ENCODE measurements at regions not wholly inside any gene's neighbourhood (a gene's known extent, or its start where the extent isn't known, plus 50 kb on each side); places are given as distances from the start of the nearest gene placed in this dataset.

- Histone ChIP-seq H3K4me3 (ENCODE audit: low read depth in 1 of 2, low read length in 2 of 2) (no peak overlapping the region), H3K9me3 (ENCODE audit: control insufficient read depth in 1 of 2, low read length in 2 of 2) (peaks cover 0 to 18% of the 10 kb centered on the region in 2 donors), H3K27ac (ENCODE audit: low read length) (no peak overlapping the region), H3K4me1 (ENCODE audit: control insufficient read depth in 1 of 2, insufficient read depth in 2 of 2, low read length in 2 of 2) (no peaks in the 10 kb centered on the region), H3K27me3 (ENCODE audit: low read depth, low read length) (no peaks in the 10 kb centered on the region), H3K36me3 (ENCODE audit: control insufficient read depth in 1 of 2, insufficient read depth in 2 of 2, low read length in 2 of 2) (no peaks in the 10 kb centered on the region)
Observed at GRCh38 chr9:117907420-117907819, 203.2 kb downstream of the TLR4 start.

GRCh38 chr9:117916291-117916690 lies 212.1 kb downstream of the TLR4 start:
- Histone ChIP-seq H3K4me1 (ENCODE audit: control insufficient read depth in 1 of 2, insufficient read depth in 2 of 2, low read length in 2 of 2) (no peaks in the 10 kb centered on the region), H3K4me3 (ENCODE audit: low read depth in 1 of 2, low read length in 2 of 2) (no peak overlapping the region), H3K27ac (ENCODE audit: low read length) (no peak overlapping the region), H3K27me3 (ENCODE audit: low read depth, low read length) (no peaks in the 10 kb centered on the region), H3K36me3 (ENCODE audit: control insufficient read depth in 1 of 2, insufficient read depth in 2 of 2, low read length in 2 of 2) (no peaks in the 10 kb centered on the region), H3K9me3 (ENCODE audit: control insufficient read depth in 1 of 2, low read length in 2 of 2) (peaks cover 0 to 8% of the 10 kb centered on the region in 2 donors)

- no peak overlapping the region for H3K4me3 ChIP-seq (ENCODE audit: low read depth in 1 of 2, low read length in 2 of 2)
- no peaks in the 10 kb centered on the region for H3K27me3 ChIP-seq (ENCODE audit: low read depth, low read length)
- no peak overlapping the region for H3K27ac ChIP-seq (ENCODE audit: low read length)
- no peaks in the 10 kb centered on the region for H3K36me3 ChIP-seq (ENCODE audit: control insufficient read depth in 1 of 2, insufficient read depth in 2 of 2, low read length in 2 of 2)
- no peaks in the 10 kb centered on the region for H3K9me3 ChIP-seq (ENCODE audit: control insufficient read depth in 1 of 2, low read length in 2 of 2)
- no peaks in the 10 kb centered on the region for H3K4me1 ChIP-seq (ENCODE audit: control insufficient read depth in 1 of 2, insufficient read depth in 2 of 2, low read length in 2 of 2)
Observed at GRCh38 chr9:117917873-117918272, 213.7 kb downstream of the TLR4 start.

- no peaks in the 10 kb centered on the region for H3K36me3 ChIP-seq (ENCODE audit: control insufficient read depth in 1 of 2, insufficient read depth in 2 of 2, low read length in 2 of 2)
- H3K27ac ChIP-seq (ENCODE audit: low read length) = no peak overlapping the region
- H3K27me3 ChIP-seq (ENCODE audit: low read depth, low read length) = no peaks in the 10 kb centered on the region
- no peaks in the 10 kb centered on the region for H3K9me3 ChIP-seq (ENCODE audit: control insufficient read depth in 1 of 2, low read length in 2 of 2)
- H3K4me3 ChIP-seq (ENCODE audit: low read depth in 1 of 2, low read length in 2 of 2) = no peak overlapping the region
- no peaks in the 10 kb centered on the region for H3K4me1 ChIP-seq (ENCODE audit: control insufficient read depth in 1 of 2, insufficient read depth in 2 of 2, low read length in 2 of 2)
Observed at GRCh38 chr9:117919538-117919937, 215.3 kb downstream of the TLR4 start.

- no peaks in the 10 kb centered on the region for H3K4me1 ChIP-seq (ENCODE audit: control insufficient read depth in 1 of 2, insufficient read depth in 2 of 2, low read length in 2 of 2)
- H3K4me3 ChIP-seq (ENCODE audit: low read depth in 1 of 2, low read length in 2 of 2) = no peak overlapping the region
- H3K36me3 ChIP-seq (ENCODE audit: control insufficient read depth in 1 of 2, insufficient read depth in 2 of 2, low read length in 2 of 2) = no peaks in the 10 kb centered on the region
- H3K27me3 ChIP-seq (ENCODE audit: low read depth, low read length) = no peaks in the 10 kb centered on the region
- no peak overlapping the region for H3K27ac ChIP-seq (ENCODE audit: low read length)
- H3K9me3 ChIP-seq (ENCODE audit: control insufficient read depth in 1 of 2, low read length in 2 of 2) = no peaks in the 10 kb centered on the region
Observed at GRCh38 chr9:117926031-117926658, 221.9 kb downstream of the TLR4 start.

- Histone ChIP-seq H3K27me3 (ENCODE audit: low read depth, low read length) (no peaks in the 10 kb centered on the region), H3K9me3 (ENCODE audit: control insufficient read depth in 1 of 2, low read length in 2 of 2) (no peaks in the 10 kb centered on the region), H3K27ac (ENCODE audit: low read length) (no peak overlapping the region), H3K4me3 (ENCODE audit: low read depth in 1 of 2, low read length in 2 of 2) (no peak overlapping the region), H3K36me3 (ENCODE audit: control insufficient read depth in 1 of 2, insufficient read depth in 2 of 2, low read length in 2 of 2) (no peaks in the 10 kb centered on the region), H3K4me1 (ENCODE audit: control insufficient read depth in 1 of 2, insufficient read depth in 2 of 2, low read length in 2 of 2) (no peaks in the 10 kb centered on the region)
Observed at GRCh38 chr9:117927354-117927753, 223.2 kb downstream of the TLR4 start.

- Histone ChIP-seq H3K27me3 (ENCODE audit: low read depth, low read length) (no peaks in the 10 kb centered on the region), H3K36me3 (ENCODE audit: control insufficient read depth in 1 of 2, insufficient read depth in 2 of 2, low read length in 2 of 2) (no peaks in the 10 kb centered on the region), H3K9me3 (ENCODE audit: control insufficient read depth in 1 of 2, low read length in 2 of 2) (peaks cover 0 to 2% of the 10 kb centered on the region in 2 donors), H3K27ac (ENCODE audit: low read length) (no peak overlapping the region), H3K4me1 (ENCODE audit: control insufficient read depth in 1 of 2, insufficient read depth in 2 of 2, low read length in 2 of 2) (no peaks in the 10 kb centered on the region), H3K4me3 (ENCODE audit: low read depth in 1 of 2, low read length in 2 of 2) (no peak overlapping the region)
Observed at GRCh38 chr9:117929868-117930267, 225.7 kb downstream of the TLR4 start.

- no peak overlapping the region for H3K4me3 ChIP-seq (ENCODE audit: low read depth in 1 of 2, low read length in 2 of 2)
- no peak overlapping the region for H3K27ac ChIP-seq (ENCODE audit: low read length)
- H3K9me3 ChIP-seq (ENCODE audit: control insufficient read depth in 1 of 2, low read length in 2 of 2) = peaks cover 0 to 2% of the 10 kb centered on the region in 2 donors
- H3K27me3 ChIP-seq (ENCODE audit: low read depth, low read length) = no peaks in the 10 kb centered on the region
- H3K36me3 ChIP-seq (ENCODE audit: control insufficient read depth in 1 of 2, insufficient read depth in 2 of 2, low read length in 2 of 2) = no peaks in the 10 kb centered on the region
- H3K4me1 ChIP-seq (ENCODE audit: control insufficient read depth in 1 of 2, insufficient read depth in 2 of 2, low read length in 2 of 2) = no peaks in the 10 kb centered on the region
Observed at GRCh38 chr9:117932585-117932984, 228.4 kb downstream of the TLR4 start.

GRCh38 chr9:117936185-117937130 lies 232.3 kb downstream of the TLR4 start:
- Histone ChIP-seq H3K27ac (ENCODE audit: low read length) (no peak overlapping the region), H3K36me3 (ENCODE audit: control insufficient read depth in 1 of 2, insufficient read depth in 2 of 2, low read length in 2 of 2) (no peaks in the 10 kb centered on the region)

GRCh38 chr9:117938086-117938485 lies 233.9 kb downstream of the TLR4 start:
- Histone ChIP-seq H3K4me1 (ENCODE audit: control insufficient read depth in 1 of 2, insufficient read depth in 2 of 2, low read length in 2 of 2) (no peaks in the 10 kb centered on the region), H3K4me3 (ENCODE audit: low read depth in 1 of 2, low read length in 2 of 2) (no peak overlapping the region), H3K27me3 (ENCODE audit: low read depth, low read length) (no peaks in the 10 kb centered on the region), H3K9me3 (ENCODE audit: control insufficient read depth in 1 of 2, low read length in 2 of 2) (peaks cover 0 to 2% of the 10 kb centered on the region in 2 donors), H3K27ac (ENCODE audit: low read length) (no peak overlapping the region), H3K36me3 (ENCODE audit: control insufficient read depth in 1 of 2, insufficient read depth in 2 of 2, low read length in 2 of 2) (no peaks in the 10 kb centered on the region)

More at GRCh38 chr9:117936185-117937130, 232.3 kb downstream of the TLR4 start:
- H3K9me3 ChIP-seq (ENCODE audit: control insufficient read depth in 1 of 2, low read length in 2 of 2) = peaks cover 0 to 2% of the 10 kb centered on the region in 2 donors
- no peaks in the 10 kb centered on the region for H3K4me1 ChIP-seq (ENCODE audit: control insufficient read depth in 1 of 2, insufficient read depth in 2 of 2, low read length in 2 of 2)
- no peak overlapping the region for H3K4me3 ChIP-seq (ENCODE audit: low read depth in 1 of 2, low read length in 2 of 2)
- no peaks in the 10 kb centered on the region for H3K27me3 ChIP-seq (ENCODE audit: low read depth, low read length)

GRCh38 chr9:117938896-117939295 lies 234.7 kb downstream of the TLR4 start:
- H3K4me1 ChIP-seq (ENCODE audit: control insufficient read depth in 1 of 2, insufficient read depth in 2 of 2, low read length in 2 of 2) = no peaks in the 10 kb centered on the region
- no peak overlapping the region for H3K27ac ChIP-seq (ENCODE audit: low read length)
- no peaks in the 10 kb centered on the region for H3K9me3 ChIP-seq (ENCODE audit: control insufficient read depth in 1 of 2, low read length in 2 of 2)
- no peak overlapping the region for H3K4me3 ChIP-seq (ENCODE audit: low read depth in 1 of 2, low read length in 2 of 2)
- H3K27me3 ChIP-seq (ENCODE audit: low read depth, low read length) = no peaks in the 10 kb centered on the region
- no peaks in the 10 kb centered on the region for H3K36me3 ChIP-seq (ENCODE audit: control insufficient read depth in 1 of 2, insufficient read depth in 2 of 2, low read length in 2 of 2)

All from muscle layer of duodenum (tissue), 2 donors.